ENCODE measurements at regions not wholly inside any gene's neighbourhood (a gene's known extent, or its start where the extent isn't known, plus 50 kb on each side); places are given as distances from the start of the nearest gene placed in this dataset.

DNA sequence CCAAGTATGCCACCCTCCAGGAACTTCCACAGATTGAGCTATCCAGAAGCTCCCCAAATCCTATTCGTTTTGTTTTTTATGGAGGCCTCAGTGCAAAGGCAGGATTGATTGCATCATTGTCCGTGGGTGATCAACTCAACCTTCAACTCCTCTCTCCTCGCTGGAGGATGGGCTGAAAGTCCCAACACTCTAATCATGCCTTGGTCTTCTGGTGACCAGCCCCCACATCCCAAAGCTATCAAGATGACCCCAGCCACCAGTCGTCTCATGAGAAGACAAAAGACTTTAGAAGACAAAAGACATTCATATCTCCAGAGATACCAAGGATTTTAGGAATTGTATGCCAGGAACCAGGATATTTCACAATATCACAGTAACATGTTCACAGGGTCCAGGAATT, 441.6 kb upstream of the WWC1 start:
- Histone ChIP-seq H3K27me3 (ENCODE audit: control insufficient read depth, insufficient read depth, low read length) (no peaks in the 10 kb centered on the region), H3K36me3 (ENCODE audit: control insufficient read depth, insufficient read depth, low read length) (no peaks in the 10 kb centered on the region), H3K4me3 (ENCODE audit: low read depth, low read length) (no peak overlapping the region)
- no peak for DNase-seq (ENCODE audit: low read depth)
- TF ChIP-seq, protein P1, sequence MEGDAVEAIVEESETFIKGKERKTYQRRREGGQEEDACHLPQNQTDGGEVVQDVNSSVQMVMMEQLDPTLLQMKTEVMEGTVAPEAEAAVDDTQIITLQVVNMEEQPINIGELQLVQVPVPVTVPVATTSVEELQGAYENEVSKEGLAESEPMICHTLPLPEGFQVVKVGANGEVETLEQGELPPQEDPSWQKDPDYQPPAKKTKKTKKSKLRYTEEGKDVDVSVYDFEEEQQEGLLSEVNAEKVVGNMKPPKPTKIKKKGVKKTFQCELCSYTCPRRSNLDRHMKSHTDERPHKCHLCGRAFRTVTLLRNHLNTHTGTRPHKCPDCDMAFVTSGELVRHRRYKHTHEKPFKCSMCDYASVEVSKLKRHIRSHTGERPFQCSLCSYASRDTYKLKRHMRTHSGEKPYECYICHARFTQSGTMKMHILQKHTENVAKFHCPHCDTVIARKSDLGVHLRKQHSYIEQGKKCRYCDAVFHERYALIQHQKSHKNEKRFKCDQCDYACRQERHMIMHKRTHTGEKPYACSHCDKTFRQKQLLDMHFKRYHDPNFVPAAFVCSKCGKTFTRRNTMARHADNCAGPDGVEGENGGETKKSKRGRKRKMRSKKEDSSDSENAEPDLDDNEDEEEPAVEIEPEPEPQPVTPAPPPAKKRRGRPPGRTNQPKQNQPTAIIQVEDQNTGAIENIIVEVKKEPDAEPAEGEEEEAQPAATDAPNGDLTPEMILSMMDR (IDR thresholded peaks at IDR 0.05; ENCODE audit: insufficient read depth, low read length, poor library complexity, severe bottlenecking) = no peak

DNA sequence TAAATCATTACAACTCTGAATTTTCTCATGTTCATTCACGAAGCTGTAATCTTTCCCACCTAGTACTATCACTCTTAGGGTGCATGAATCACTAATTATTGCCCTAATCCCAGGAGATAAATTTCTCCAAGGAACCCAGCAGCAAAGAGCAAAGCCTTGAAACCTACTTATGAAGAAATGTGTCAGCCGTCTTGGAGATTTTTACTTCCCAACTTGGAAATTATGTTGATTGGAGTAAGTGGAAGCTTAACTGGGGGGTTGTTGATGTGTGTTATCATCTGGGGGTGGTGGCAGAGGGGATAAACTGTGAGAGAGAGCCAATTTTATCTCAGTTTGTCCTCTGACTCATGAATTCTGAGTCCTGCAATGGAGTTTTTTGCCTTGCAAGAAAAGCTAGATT, 440.5 kb upstream of the WWC1 start:
- TF ChIP-seq, protein P1 (IDR thresholded peaks at IDR 0.05; ENCODE audit: insufficient read depth, low read length, poor library complexity, severe bottlenecking) = no peak
- Histone ChIP-seq H3K36me3 (ENCODE audit: control insufficient read depth, insufficient read depth, low read length) (no peaks in the 10 kb centered on the region), H3K4me3 (ENCODE audit: low read depth, low read length) (no peak overlapping the region), H3K27me3 (ENCODE audit: control insufficient read depth, insufficient read depth, low read length) (no peaks in the 10 kb centered on the region)
- no peak for DNase-seq (ENCODE audit: low read depth)

GRCh38 chr5:167851416-167851815, 440.0 kb upstream of the WWC1 start:
- no peaks in the 10 kb centered on the region for H3K27me3 ChIP-seq (ENCODE audit: control insufficient read depth, insufficient read depth, low read length)
- no peak for DNase-seq (ENCODE audit: low read depth)
- H3K4me3 ChIP-seq (ENCODE audit: low read depth, low read length) = no peak overlapping the region
- TF ChIP-seq, protein P1 (IDR thresholded peaks at IDR 0.05; ENCODE audit: insufficient read depth, low read length, poor library complexity, severe bottlenecking) = no peak
- no peaks in the 10 kb centered on the region for H3K36me3 ChIP-seq (ENCODE audit: control insufficient read depth, insufficient read depth, low read length)

DNA sequence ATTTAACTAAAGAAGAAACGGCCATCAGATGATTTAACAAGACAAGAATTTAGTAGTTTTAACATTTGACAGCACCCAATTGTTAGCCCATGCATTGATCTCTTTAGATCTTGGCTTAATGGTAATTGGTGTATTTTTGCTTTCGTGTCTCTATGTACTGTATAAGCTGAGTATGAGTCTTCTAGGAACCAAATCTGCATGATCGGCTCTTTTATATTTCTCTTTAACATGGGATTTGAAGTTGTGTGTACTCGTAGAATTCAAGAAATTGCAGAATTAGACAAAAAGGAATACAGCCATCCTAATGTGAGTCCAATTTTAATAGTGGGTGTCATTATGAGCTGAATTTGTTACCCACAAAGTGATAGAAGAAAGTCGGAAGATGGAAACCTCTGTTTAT, 438.9 kb upstream of the WWC1 start:
- TF ChIP-seq, protein P1 (IDR thresholded peaks at IDR 0.05; ENCODE audit: insufficient read depth, low read length, poor library complexity, severe bottlenecking) = no peak
- H3K27me3 ChIP-seq (ENCODE audit: control insufficient read depth, insufficient read depth, low read length) = no peaks in the 10 kb centered on the region
- DNase-seq (ENCODE audit: low read depth) = no peak
- no peak overlapping the region for H3K4me3 ChIP-seq (ENCODE audit: low read depth, low read length)
- no peaks in the 10 kb centered on the region for H3K36me3 ChIP-seq (ENCODE audit: control insufficient read depth, insufficient read depth, low read length)

DNA sequence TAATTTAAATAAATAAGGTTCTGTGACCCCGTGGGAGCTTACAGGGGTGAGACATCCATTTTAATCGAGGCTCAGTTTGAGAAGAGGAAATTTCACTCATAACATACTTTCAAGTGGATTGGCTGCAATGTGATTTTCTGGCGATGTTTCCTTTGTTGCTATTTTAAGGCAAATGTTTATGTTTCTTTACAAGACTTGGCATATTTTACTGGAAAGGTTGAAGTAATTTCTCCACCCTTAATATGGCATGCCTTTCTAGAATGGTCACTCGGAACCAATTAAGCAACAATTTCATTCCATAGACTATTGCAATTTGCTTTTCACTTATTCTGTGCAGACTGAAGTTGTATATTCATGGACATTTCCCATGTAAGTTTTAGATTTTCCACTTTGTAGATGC, 438.0 kb upstream of the WWC1 start:
- TF ChIP-seq, protein P1 (IDR thresholded peaks at IDR 0.05; ENCODE audit: insufficient read depth, low read length, poor library complexity, severe bottlenecking) = no peak
- H3K4me3 ChIP-seq (ENCODE audit: low read depth, low read length) = no peak overlapping the region
- no peaks in the 10 kb centered on the region for H3K36me3 ChIP-seq (ENCODE audit: control insufficient read depth, insufficient read depth, low read length)
- H3K27me3 ChIP-seq (ENCODE audit: control insufficient read depth, insufficient read depth, low read length) = no peaks in the 10 kb centered on the region
- DNase-seq (ENCODE audit: low read depth) = no peak

DNA sequence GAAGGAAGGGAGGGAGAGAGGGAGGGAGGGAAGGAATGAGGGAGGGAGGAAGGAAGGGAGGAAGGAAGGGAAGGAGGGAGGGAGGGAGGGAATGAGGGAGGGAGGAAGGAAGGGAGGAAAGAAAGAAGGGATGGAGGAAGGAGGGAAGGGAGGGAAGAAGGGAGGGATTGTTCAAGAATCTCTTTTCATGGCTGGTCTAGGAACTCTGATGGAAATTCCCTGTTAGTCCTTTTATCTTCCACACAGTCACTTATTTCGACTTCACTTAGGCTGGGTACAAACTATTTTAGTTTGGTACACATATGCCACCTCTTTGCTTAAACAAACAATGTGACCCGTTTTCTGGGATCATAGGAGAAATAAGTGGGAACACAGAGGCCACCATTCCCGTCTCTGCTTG, 435.6 kb upstream of the WWC1 start:
- DNase-seq (ENCODE audit: low read depth) = no peak
- Histone ChIP-seq H3K4me3 (ENCODE audit: low read depth, low read length) (no peak overlapping the region), H3K27me3 (ENCODE audit: control insufficient read depth, insufficient read depth, low read length) (no peaks in the 10 kb centered on the region), H3K36me3 (ENCODE audit: control insufficient read depth, insufficient read depth, low read length) (no peaks in the 10 kb centered on the region)
- TF ChIP-seq, protein P1 (IDR thresholded peaks at IDR 0.05; ENCODE audit: insufficient read depth, low read length, poor library complexity, severe bottlenecking) = no peak

Measured in kidney epithelial cell (primary cell).